ENCODE measurements at regions not wholly inside any gene's neighbourhood (a gene's known extent, or its start where the extent isn't known, plus 50 kb on each side); places are given as distances from the start of the nearest gene placed in this dataset.

- no peak overlapping the region for H3K9ac ChIP-seq
- no peaks in the 10 kb centered on the region for H3K79me2 ChIP-seq
- TF ChIP-seq CTCF (IDR thresholded peaks at IDR 0.05): no peak
Measured at GRCh38 chr1:228882771-228883450, 147.6 kb downstream of the RHOU start.

GRCh38 chr1:228883535-228883934, 148.3 kb downstream of the RHOU start:
- no peak overlapping the region for H3K27ac ChIP-seq
- H3K4me2 ChIP-seq (ENCODE audit: low read length): no peak overlapping the region
- H3K79me2 ChIP-seq: no peaks in the 10 kb centered on the region
- no peak for TF ChIP-seq CTCF (IDR thresholded peaks at IDR 0.05)
- H3K9me3 ChIP-seq (ENCODE audit: control insufficient read depth, low read length): no peaks in the 10 kb centered on the region
- no peaks in the 10 kb centered on the region for H3K36me3 ChIP-seq (ENCODE audit: control insufficient read depth, insufficient read depth, low read length)
- H3K4me3 ChIP-seq (ENCODE audit: low read depth, low read length): no peak overlapping the region
- no peaks in the 10 kb centered on the region for H3K4me1 ChIP-seq
- H3K27me3 ChIP-seq (ENCODE audit: control insufficient read depth, insufficient read depth, low read length): no peaks in the 10 kb centered on the region
- no peak overlapping the region for H3K9ac ChIP-seq
- no peak overlapping the region for H2AFZ ChIP-seq

More at GRCh38 chr1:228882771-228883450, 147.6 kb downstream of the RHOU start:
- H3K4me3 ChIP-seq (ENCODE audit: low read depth, low read length): no peak overlapping the region
- no peak overlapping the region for H3K27ac ChIP-seq
- no peak overlapping the region for H2AFZ ChIP-seq
- no peaks in the 10 kb centered on the region for H3K4me1 ChIP-seq
- no peaks in the 10 kb centered on the region for H3K36me3 ChIP-seq (ENCODE audit: control insufficient read depth, insufficient read depth, low read length)
- H3K9me3 ChIP-seq (ENCODE audit: control insufficient read depth, low read length): no peaks in the 10 kb centered on the region
- H3K27me3 ChIP-seq (ENCODE audit: control insufficient read depth, insufficient read depth, low read length): no peaks in the 10 kb centered on the region
- no peak overlapping the region for H3K4me2 ChIP-seq (ENCODE audit: low read length)

GRCh38 chr1:228884196-228884595, 148.9 kb downstream of the RHOU start:
- Histone ChIP-seq H3K4me1 (no peaks in the 10 kb centered on the region), H3K9me3 (ENCODE audit: control insufficient read depth, low read length) (peaks cover under 1% of the 10 kb centered on the region), H3K27me3 (ENCODE audit: control insufficient read depth, insufficient read depth, low read length) (no peaks in the 10 kb centered on the region), H3K27ac (no peak overlapping the region), H3K4me3 (ENCODE audit: low read depth, low read length) (no peak overlapping the region), H3K36me3 (ENCODE audit: control insufficient read depth, insufficient read depth, low read length) (no peaks in the 10 kb centered on the region), H3K4me2 (ENCODE audit: low read length) (no peak overlapping the region), H2AFZ (no peak overlapping the region), H3K79me2 (no peaks in the 10 kb centered on the region), H3K9ac (no peak overlapping the region)
- TF ChIP-seq CTCF (IDR thresholded peaks at IDR 0.05): no peak

- no peak overlapping the region for H3K9ac ChIP-seq
- no peak overlapping the region for H3K4me3 ChIP-seq (ENCODE audit: low read depth, low read length)
- no peak overlapping the region for H3K4me2 ChIP-seq (ENCODE audit: low read length)
- no peak overlapping the region for H3K27ac ChIP-seq
- no peaks in the 10 kb centered on the region for H3K4me1 ChIP-seq
- no peaks in the 10 kb centered on the region for H3K36me3 ChIP-seq (ENCODE audit: control insufficient read depth, insufficient read depth, low read length)
- H3K79me2 ChIP-seq: no peaks in the 10 kb centered on the region
- TF ChIP-seq CTCF (IDR thresholded peaks at IDR 0.05): no peak
- H2AFZ ChIP-seq: no peak overlapping the region
- no peaks in the 10 kb centered on the region for H3K27me3 ChIP-seq (ENCODE audit: control insufficient read depth, insufficient read depth, low read length)
- peaks cover 3% of the 10 kb centered on the region for H3K9me3 ChIP-seq (ENCODE audit: control insufficient read depth, low read length)
Measured at GRCh38 chr1:228884615-228885566, 149.6 kb downstream of the RHOU start.

Measured in parathyroid adenoma (tissue), 2 donors.